Loucy (cell line): ENCODE measurements at regions not wholly inside any gene's neighbourhood (a gene's known extent, or its start where the extent isn't known, plus 50 kb on each side); places are given as distances from the start of the nearest gene placed in this dataset.
"Not testable (repeated sequence)": the region's sequence is repeated elsewhere in the genome, so short reads cannot be mapped to it uniquely, and the experiment has no call there.

Source experiments
- H2AFZ ChIP-seq: fragments of 200-600 bp; sonication (generic); 2 replicates; pipeline ENCODE4 v1.6.0; 2016; ENCODE audit warnings: antibody characterized with exemption, mild to moderate bottlenecking, low read length, moderate library complexity
- H3F3A ChIP-seq: fragments of 200-600 bp; 2 replicates; pipeline ENCODE4 v1.6.0; 2016; ENCODE audit warnings: antibody characterized with exemption, low read depth, mild to moderate bottlenecking
- H3K27me3 ChIP-seq: fragments of 200-600 bp; sonication (generic); 2 replicates; pipeline ENCODE4 v1.6.1; 2014; ENCODE audit warnings: low read length, mild to moderate bottlenecking; ENCODE audit not compliant: insufficient read depth, poor library complexity, severe bottlenecking
- H3K36me3 ChIP-seq: fragments of 200-600 bp; sonication (generic); 2 replicates; pipeline ENCODE4 v1.6.1; 2016; ENCODE audit warnings: low read length; ENCODE audit not compliant: insufficient read depth
- H3K4me1 ChIP-seq: fragments of 200-600 bp; sonication (generic); 2 replicates; pipeline ENCODE4 v1.5.1; 2014; ENCODE audit warnings: low read length, mild to moderate bottlenecking; ENCODE audit not compliant: insufficient read depth, poor library complexity, severe bottlenecking
- H3K4me2 ChIP-seq: fragments of 200-600 bp; sonication (generic); 2 replicates; pipeline ENCODE4 v1.6.0; 2014; ENCODE audit warnings: antibody characterized with exemption, low read length, low read depth, mild to moderate bottlenecking; ENCODE audit not compliant: poor library complexity, severe bottlenecking
- H3K4me3 ChIP-seq: fragments of 200-600 bp; sonication (generic); 2 replicates; pipeline ENCODE4 v1.5.1; 2014; ENCODE audit warnings: low read length, mild to moderate bottlenecking, mixed read lengths; ENCODE audit not compliant: poor library complexity, severe bottlenecking
- H3K79me2 ChIP-seq: fragments of 200-600 bp; sonication (generic); 2 replicates; pipeline ENCODE4 v1.6.1; 2014; ENCODE audit warnings: low read length; ENCODE audit not compliant: insufficient read depth
- H3K9ac ChIP-seq: fragments of 200-600 bp; sonication (generic); 2 replicates; pipeline ENCODE4 v1.6.0; 2014; ENCODE audit warnings: mild to moderate bottlenecking, low read depth, low read length, moderate library complexity; ENCODE audit not compliant: poor library complexity, severe bottlenecking
- H3K9me2 ChIP-seq: fragments of 200-600 bp; sonication (generic); replicated peaks from 2 replicates; pipeline ENCODE4 v1.6.1; 2016; ENCODE audit warnings: low read depth, low read length, mixed read lengths
- H3K9me3 ChIP-seq: fragments of 200-600 bp; sonication (generic); 2 replicates; pipeline ENCODE4 v1.6.1; 2014; ENCODE audit warnings: mild to moderate bottlenecking, antibody characterized with exemption, low read length, low read depth; ENCODE audit not compliant: insufficient read depth
- H4K20me1 ChIP-seq: fragments of 200-600 bp; sonication (generic); 2 replicates; pipeline ENCODE4 v1.6.0; 2014; ENCODE audit warnings: antibody characterized with exemption, low read length, mild to moderate bottlenecking; ENCODE audit not compliant: insufficient read depth, poor library complexity, severe bottlenecking
- CTCF ChIP-seq: fragments of 200-600 bp; sonication (generic); conservative IDR thresholded peaks from 2 replicates; pipeline ENCODE4 v1.5.1; 2014; ENCODE audit warnings: mild to moderate bottlenecking, antibody characterized with exemption, low read length
- EZH2phosphoT487 ChIP-seq: fragments of 200-600 bp; IDR thresholded peaks from 2 replicates; pipeline ENCODE4 v1.6.1; 2018; ENCODE audit warnings: antibody characterized with exemption, mild to moderate bottlenecking, moderate library complexity, borderline replicate concordance

DNA sequence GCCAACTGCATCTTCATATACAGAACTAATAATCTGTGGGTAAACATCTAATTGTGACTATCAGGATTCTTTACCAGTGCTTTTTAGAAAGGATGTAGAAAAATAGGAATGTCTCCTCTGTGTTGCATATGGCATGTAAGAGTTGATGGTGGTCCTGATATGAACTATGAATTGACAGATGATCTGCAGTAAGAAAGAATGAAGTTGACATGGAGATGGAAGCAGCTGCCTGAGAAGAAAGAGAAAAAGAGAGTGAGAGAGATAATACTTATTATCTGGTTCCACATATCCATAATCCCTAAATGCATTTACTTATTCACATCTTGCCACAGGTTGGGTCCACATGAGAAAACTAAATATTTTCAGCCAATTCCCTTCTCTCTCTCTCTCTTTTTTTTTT lies 1022.9 kb downstream of the SLC6A15 start:
- H3K79me2 ChIP-seq, result no peaks in the 10 kb centered on the region
- H3K9me3 ChIP-seq, result no peaks in the 10 kb centered on the region

DNA sequence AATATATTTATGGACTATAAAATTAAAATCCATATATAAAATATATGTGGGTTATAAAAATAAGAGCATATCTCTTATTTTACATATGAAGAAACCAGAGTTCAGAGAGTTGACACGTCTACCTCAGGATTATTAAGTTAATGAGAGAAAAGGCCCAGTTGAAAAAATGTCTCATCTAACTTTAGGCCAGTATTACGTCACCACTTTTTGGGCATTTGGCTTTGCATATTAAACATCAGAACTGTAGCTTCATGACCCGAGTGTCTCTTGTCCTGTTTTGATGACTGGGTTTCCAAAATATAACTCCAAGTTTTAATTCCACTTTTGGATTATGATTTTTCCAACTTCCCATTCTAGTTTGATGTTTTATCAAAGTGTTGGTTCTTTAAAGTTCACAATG lies 1026.1 kb downstream of the SLC6A15 start:
- Histone ChIP-seq H3F3A (no peaks in the 10 kb centered on the region), H3K27me3 (no peaks in the 10 kb centered on the region), H3K9me2 (no peaks in the 10 kb centered on the region), H3K79me2 (no peaks in the 10 kb centered on the region), H3K9ac (no peak overlapping the region), H3K4me1 (no peaks in the 10 kb centered on the region), H3K4me3 (no peak overlapping the region), H3K36me3 (no peaks in the 10 kb centered on the region), H2AFZ (no peak overlapping the region), H4K20me1 (no peaks in the 10 kb centered on the region), H3K9me3 (no peaks in the 10 kb centered on the region), H3K4me2 (no peak overlapping the region)
- TF ChIP-seq CTCF, result no peak
- TF ChIP-seq EZH2phosphoT487, result no peak

More for the DNA sequence above, 1022.9 kb downstream of the SLC6A15 start:
- Histone ChIP-seq H3F3A (no peaks in the 10 kb centered on the region), H3K4me2 (no peak overlapping the region), H2AFZ (no peak overlapping the region), H3K27me3 (no peaks in the 10 kb centered on the region), H3K4me1 (no peaks in the 10 kb centered on the region), H3K9ac (no peak overlapping the region), H3K4me3 (no peak overlapping the region), H3K36me3 (no peaks in the 10 kb centered on the region), H3K9me2 (no peaks in the 10 kb centered on the region), H4K20me1 (no peaks in the 10 kb centered on the region)
- TF ChIP-seq CTCF, result no peak
- no peak for TF ChIP-seq EZH2phosphoT487

GRCh38 chr12:83870921-83871599 lies 1041.5 kb downstream of the SLC6A15 start:
- H3K4me1 ChIP-seq, H4K20me1 ChIP-seq, H3K27me3 ChIP-seq, H3K9me3 ChIP-seq, H3K4me2 ChIP-seq, H3K79me2 ChIP-seq, H2AFZ ChIP-seq, H3K4me3 ChIP-seq, H3K9me2 ChIP-seq, H3F3A ChIP-seq, H3K9ac ChIP-seq, H3K36me3 ChIP-seq: not testable (repeated sequence)

- TF ChIP-seq EZH2phosphoT487, result no peak
- TF ChIP-seq CTCF, result no peak
- H3F3A ChIP-seq, result no peaks in the 10 kb centered on the region
- no peaks in the 10 kb centered on the region for H3K36me3 ChIP-seq
- no peaks in the 10 kb centered on the region for H4K20me1 ChIP-seq
- H3K27me3 ChIP-seq, result no peaks in the 10 kb centered on the region
- H3K4me3 ChIP-seq, result no peak overlapping the region
- H3K4me2 ChIP-seq, result no peak overlapping the region
- H3K9ac ChIP-seq, result no peak overlapping the region
- H3K9me2 ChIP-seq, result no peaks in the 10 kb centered on the region
- H2AFZ ChIP-seq, result no peak overlapping the region
- H3K79me2 ChIP-seq, result no peaks in the 10 kb centered on the region
- no peaks in the 10 kb centered on the region for H3K4me1 ChIP-seq
- no peaks in the 10 kb centered on the region for H3K9me3 ChIP-seq
Measured at GRCh38 chr12:83866477-83866876, 1046.1 kb downstream of the SLC6A15 start.
